ENCODE measurements at regions not wholly inside any gene's neighbourhood (a gene's known extent, or its start where the extent isn't known, plus 50 kb on each side); places are given as distances from the start of the nearest gene placed in this dataset.
"Not testable (repeated sequence)": the region's sequence is repeated elsewhere in the genome, so short reads cannot be mapped to it uniquely, and the experiment has no call there.

DNA sequence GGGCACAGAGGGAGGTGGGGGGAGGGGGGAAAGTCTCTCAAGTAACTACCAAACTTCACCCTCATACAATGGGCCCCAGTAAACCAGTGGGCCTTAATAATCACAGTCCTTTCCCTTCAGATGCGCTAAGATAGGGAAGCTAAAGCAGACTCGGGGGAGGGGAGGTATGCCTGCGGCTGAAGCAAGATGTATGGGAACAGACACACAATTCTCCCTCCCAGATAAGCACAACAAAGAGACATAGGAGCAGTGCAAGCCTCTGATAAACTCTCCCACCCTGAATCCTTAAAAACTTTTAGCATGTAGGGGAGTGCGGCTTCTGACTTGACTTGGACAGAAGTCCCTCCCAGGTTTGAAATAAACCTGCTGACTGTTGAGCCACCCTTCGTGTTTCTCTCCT, 54.7 kb downstream of the PROP1 start:
- not testable (repeated sequence) for H3K4me1 ChIP-seq (ENCODE audit: control insufficient read depth, insufficient read depth, low read length); H3K9ac ChIP-seq (ENCODE audit: low read depth, low read length); H3K27me3 ChIP-seq (ENCODE audit: control insufficient read depth, insufficient read depth, low read length); H3K36me3 ChIP-seq (ENCODE audit: control insufficient read depth, insufficient read depth, low read length); H3K9me3 ChIP-seq (ENCODE audit: control insufficient read depth, insufficient read depth, low read length); H3K4me3 ChIP-seq (ENCODE audit: low read depth, low read length)

GRCh38 chr5:177939246-177940171, 56.5 kb downstream of the PROP1 start:
- H3K27me3 ChIP-seq (ENCODE audit: control insufficient read depth, insufficient read depth, low read length); H3K4me1 ChIP-seq (ENCODE audit: control insufficient read depth, insufficient read depth, low read length); H3K9me3 ChIP-seq (ENCODE audit: control insufficient read depth, insufficient read depth, low read length); H3K36me3 ChIP-seq (ENCODE audit: control insufficient read depth, insufficient read depth, low read length); H3K9ac ChIP-seq (ENCODE audit: low read depth, low read length): not testable (repeated sequence)
- H3K4me3 ChIP-seq (ENCODE audit: low read depth, low read length) = peak overlapping the region; percentile 22

DNA sequence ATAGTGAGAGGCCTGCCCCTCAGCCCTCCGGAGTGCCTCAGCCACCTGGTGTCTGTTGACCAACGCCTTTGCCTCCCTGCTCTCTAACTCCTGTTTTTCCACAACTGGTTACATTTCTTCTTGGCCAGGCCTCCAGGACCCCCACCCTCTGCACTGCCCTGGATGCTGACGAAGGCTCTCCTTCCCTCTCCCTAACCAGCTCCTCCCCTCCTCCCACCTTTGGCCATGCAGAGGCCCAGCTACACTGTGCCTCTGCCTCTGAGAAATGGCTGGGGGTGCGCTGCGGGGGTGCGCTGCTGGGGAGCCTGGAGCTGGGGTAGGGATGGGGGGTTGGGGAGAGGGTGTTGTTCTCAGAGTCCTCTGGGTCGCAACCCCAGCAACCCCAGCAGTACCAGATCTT, 57.3 kb downstream of the PROP1 start:
- H3K4me3 ChIP-seq (ENCODE audit: low read depth, low read length); H3K27me3 ChIP-seq (ENCODE audit: control insufficient read depth, insufficient read depth, low read length); H3K9me3 ChIP-seq (ENCODE audit: control insufficient read depth, insufficient read depth, low read length); H3K4me1 ChIP-seq (ENCODE audit: control insufficient read depth, insufficient read depth, low read length); H3K36me3 ChIP-seq (ENCODE audit: control insufficient read depth, insufficient read depth, low read length); H3K9ac ChIP-seq (ENCODE audit: low read depth, low read length): not testable (repeated sequence)

DNA sequence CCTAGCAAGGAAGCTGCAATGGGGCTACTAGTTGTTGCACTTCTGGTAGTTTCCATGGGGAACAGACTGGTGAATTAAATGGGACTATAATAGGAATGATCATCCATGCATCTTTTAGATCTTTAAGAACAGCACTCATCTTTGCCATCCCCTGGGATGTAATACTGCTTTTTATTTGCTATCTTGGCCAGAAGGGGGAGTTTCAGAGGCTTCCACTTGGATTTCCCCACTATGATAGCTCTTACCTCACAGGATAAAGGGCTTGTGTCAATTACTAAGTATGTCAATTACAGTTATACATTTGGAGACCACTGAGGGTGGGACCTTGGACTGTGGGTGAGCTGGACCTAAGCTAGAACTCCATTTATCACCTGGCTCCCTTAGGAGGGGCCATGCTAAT, 61.8 kb downstream of the PROP1 start:
- not testable (repeated sequence) for H3K9me3 ChIP-seq (ENCODE audit: control insufficient read depth, insufficient read depth, low read length); H3K36me3 ChIP-seq (ENCODE audit: control insufficient read depth, insufficient read depth, low read length); H3K4me3 ChIP-seq (ENCODE audit: low read depth, low read length); H3K9ac ChIP-seq (ENCODE audit: low read depth, low read length); H3K4me1 ChIP-seq (ENCODE audit: control insufficient read depth, insufficient read depth, low read length); H3K27me3 ChIP-seq (ENCODE audit: control insufficient read depth, insufficient read depth, low read length)

DNA sequence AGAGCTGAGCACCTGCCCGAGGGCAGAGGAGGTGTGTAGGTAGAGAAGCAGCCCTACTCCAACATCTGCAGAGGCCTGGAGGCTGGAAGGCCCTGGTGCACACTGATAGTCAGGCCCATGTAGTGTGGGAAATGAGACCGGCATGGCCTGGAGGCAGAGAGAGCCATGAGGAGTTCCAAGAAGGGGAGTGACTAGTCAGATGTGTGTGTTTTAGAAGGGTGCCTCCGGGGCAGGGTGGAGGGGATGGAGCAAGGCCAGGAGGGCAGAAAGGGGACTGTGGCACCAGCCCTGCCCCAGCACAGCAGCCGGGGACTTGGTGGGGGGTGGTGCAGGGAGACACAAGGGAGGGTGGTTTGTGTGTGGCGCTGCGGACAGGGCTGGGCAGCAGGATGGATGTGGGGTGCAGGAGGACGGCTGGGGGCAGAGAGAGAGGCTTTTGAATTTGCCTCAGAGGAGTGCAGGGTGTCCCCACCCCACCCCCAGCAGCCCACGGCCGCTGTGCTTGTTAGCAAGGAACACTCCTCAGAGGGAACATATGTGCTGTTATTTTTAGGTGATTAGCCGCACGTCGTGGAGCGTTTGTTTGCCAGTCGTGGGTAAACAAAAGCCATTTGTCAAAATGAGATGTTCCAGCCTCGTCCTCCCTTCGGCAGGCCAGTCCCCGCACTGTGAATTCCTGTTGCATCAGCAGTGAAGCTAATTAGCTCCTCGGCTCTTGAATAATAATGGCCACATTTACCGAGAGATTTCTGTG, 65.6 kb downstream of the PROP1 start:
- H3K9ac ChIP-seq (ENCODE audit: low read depth, low read length); H3K4me3 ChIP-seq (ENCODE audit: low read depth, low read length); H3K27me3 ChIP-seq (ENCODE audit: control insufficient read depth, insufficient read depth, low read length); H3K36me3 ChIP-seq (ENCODE audit: control insufficient read depth, insufficient read depth, low read length); H3K9me3 ChIP-seq (ENCODE audit: control insufficient read depth, insufficient read depth, low read length); H3K4me1 ChIP-seq (ENCODE audit: control insufficient read depth, insufficient read depth, low read length): not testable (repeated sequence)

GRCh38 chr5:177929618-177930017, 66.4 kb downstream of the PROP1 start:
- H3K27me3 ChIP-seq (ENCODE audit: control insufficient read depth, insufficient read depth, low read length); H3K4me3 ChIP-seq (ENCODE audit: low read depth, low read length); H3K9me3 ChIP-seq (ENCODE audit: control insufficient read depth, insufficient read depth, low read length); H3K9ac ChIP-seq (ENCODE audit: low read depth, low read length); H3K4me1 ChIP-seq (ENCODE audit: control insufficient read depth, insufficient read depth, low read length); H3K36me3 ChIP-seq (ENCODE audit: control insufficient read depth, insufficient read depth, low read length): not testable (repeated sequence)

GRCh38 chr5:177927500-177927899, 68.5 kb downstream of the PROP1 start:
- not testable (repeated sequence) for H3K36me3 ChIP-seq (ENCODE audit: control insufficient read depth, insufficient read depth, low read length); H3K4me3 ChIP-seq (ENCODE audit: low read depth, low read length); H3K27me3 ChIP-seq (ENCODE audit: control insufficient read depth, insufficient read depth, low read length); H3K9me3 ChIP-seq (ENCODE audit: control insufficient read depth, insufficient read depth, low read length); H3K4me1 ChIP-seq (ENCODE audit: control insufficient read depth, insufficient read depth, low read length); H3K9ac ChIP-seq (ENCODE audit: low read depth, low read length)

DNA sequence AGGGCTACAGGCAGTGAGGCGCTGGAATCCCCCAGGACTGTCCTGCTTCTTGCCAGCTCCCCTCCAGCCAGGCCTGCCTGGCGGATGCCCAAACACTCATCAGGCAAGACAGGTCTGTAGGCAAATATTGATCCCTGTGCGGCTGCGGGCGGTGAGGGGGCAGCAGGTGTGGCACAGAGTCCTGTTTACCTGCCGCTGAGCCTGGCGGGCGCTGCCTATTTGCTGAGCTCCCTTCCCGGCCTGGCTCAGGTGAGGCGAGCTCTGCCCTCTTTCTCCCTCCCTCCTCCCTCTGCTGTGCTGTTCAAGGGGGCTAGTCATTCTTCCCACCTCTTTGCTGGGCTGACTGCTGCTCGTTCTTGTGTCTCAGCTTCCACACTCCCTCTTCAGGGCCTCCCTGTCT, 71.5 kb downstream of the PROP1 start:
- H3K4me1 ChIP-seq (ENCODE audit: control insufficient read depth, insufficient read depth, low read length); H3K9me3 ChIP-seq (ENCODE audit: control insufficient read depth, insufficient read depth, low read length); H3K27me3 ChIP-seq (ENCODE audit: control insufficient read depth, insufficient read depth, low read length); H3K9ac ChIP-seq (ENCODE audit: low read depth, low read length); H3K36me3 ChIP-seq (ENCODE audit: control insufficient read depth, insufficient read depth, low read length); H3K4me3 ChIP-seq (ENCODE audit: low read depth, low read length): not testable (repeated sequence)

GRCh38 chr5:177923837-177924236, 72.2 kb downstream of the PROP1 start:
- H3K9me3 ChIP-seq (ENCODE audit: control insufficient read depth, insufficient read depth, low read length); H3K9ac ChIP-seq (ENCODE audit: low read depth, low read length); H3K36me3 ChIP-seq (ENCODE audit: control insufficient read depth, insufficient read depth, low read length); H3K27me3 ChIP-seq (ENCODE audit: control insufficient read depth, insufficient read depth, low read length); H3K4me1 ChIP-seq (ENCODE audit: control insufficient read depth, insufficient read depth, low read length); H3K4me3 ChIP-seq (ENCODE audit: low read depth, low read length): not testable (repeated sequence)

DNA sequence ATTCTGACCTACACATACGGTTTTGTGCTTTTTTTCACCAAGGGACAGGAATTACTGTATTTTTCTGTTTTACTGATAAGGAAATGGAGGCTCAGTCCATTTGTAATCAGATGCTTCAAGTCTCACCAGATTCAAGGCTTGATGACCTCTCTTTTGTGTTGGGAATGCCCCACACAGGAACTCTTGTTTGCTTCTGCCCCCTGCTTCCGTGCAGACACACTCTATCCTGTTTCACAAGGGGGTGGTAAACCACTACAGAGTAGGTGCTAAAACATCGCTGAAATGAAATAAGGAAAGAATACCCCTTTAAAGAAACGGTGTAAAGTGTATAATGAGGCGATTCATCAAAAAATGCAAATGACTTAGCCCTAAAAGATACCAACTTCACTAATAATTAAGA, 72.9 kb downstream of the PROP1 start:
- not testable (repeated sequence) for H3K9ac ChIP-seq (ENCODE audit: low read depth, low read length); H3K4me1 ChIP-seq (ENCODE audit: control insufficient read depth, insufficient read depth, low read length); H3K36me3 ChIP-seq (ENCODE audit: control insufficient read depth, insufficient read depth, low read length); H3K9me3 ChIP-seq (ENCODE audit: control insufficient read depth, insufficient read depth, low read length); H3K4me3 ChIP-seq (ENCODE audit: low read depth, low read length); H3K27me3 ChIP-seq (ENCODE audit: control insufficient read depth, insufficient read depth, low read length)

- not testable (repeated sequence) for H3K4me1 ChIP-seq (ENCODE audit: control insufficient read depth, insufficient read depth, low read length)
Observed at GRCh38 chr5:177909261-177909660, 86.8 kb downstream of the PROP1 start.

DNA sequence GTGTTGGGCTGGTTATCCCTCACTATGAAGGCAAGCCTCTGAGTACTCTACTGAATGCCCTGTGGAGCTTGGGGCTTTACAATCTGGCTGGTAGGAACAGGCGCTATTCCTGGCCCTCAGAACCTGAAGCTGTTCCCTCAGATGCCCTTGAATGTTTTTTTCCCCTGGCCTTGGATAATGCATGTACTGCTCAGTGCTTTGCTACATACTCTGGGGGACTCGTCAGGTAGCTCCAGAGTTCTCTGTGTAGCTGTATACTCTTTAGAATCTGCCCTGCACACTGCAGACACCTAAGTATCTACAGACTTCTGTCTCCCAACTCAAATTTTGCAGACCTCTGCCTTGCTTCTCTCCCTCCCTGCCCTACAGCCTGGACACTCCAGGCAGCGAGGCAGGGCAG, 93.2 kb downstream of the PROP1 start:
- not testable (repeated sequence) for H3K4me3 ChIP-seq (ENCODE audit: low read depth, low read length); H3K27me3 ChIP-seq (ENCODE audit: control insufficient read depth, insufficient read depth, low read length); H3K9ac ChIP-seq (ENCODE audit: low read depth, low read length); H3K9me3 ChIP-seq (ENCODE audit: control insufficient read depth, insufficient read depth, low read length); H3K4me1 ChIP-seq (ENCODE audit: control insufficient read depth, insufficient read depth, low read length); H3K36me3 ChIP-seq (ENCODE audit: control insufficient read depth, insufficient read depth, low read length)

More at GRCh38 chr5:177909261-177909660, 86.8 kb downstream of the PROP1 start:
- H3K9ac ChIP-seq (ENCODE audit: low read depth, low read length); H3K4me3 ChIP-seq (ENCODE audit: low read depth, low read length); H3K36me3 ChIP-seq (ENCODE audit: control insufficient read depth, insufficient read depth, low read length); H3K27me3 ChIP-seq (ENCODE audit: control insufficient read depth, insufficient read depth, low read length); H3K9me3 ChIP-seq (ENCODE audit: control insufficient read depth, insufficient read depth, low read length): not testable (repeated sequence)

Measured in iPS-15b (cell line).